SU-DHL-6 (cell line): ENCODE measurements at regions not wholly inside any gene's neighbourhood (a gene's known extent, or its start where the extent isn't known, plus 50 kb on each side); places are given as distances from the start of the nearest gene placed in this dataset.

Source experiments
- EZH2phosphoT487 ChIP-seq: fragments of 200-600 bp; sonication (generic), shearing (Covaris generic); conservative IDR thresholded peaks from 2 replicates; pipeline ENCODE4 v1.6.1; 2018; ENCODE audit warnings: mild to moderate bottlenecking, antibody characterized with exemption, low read length, moderate library complexity, mixed read lengths
- TF ChIP-seq, protein P1 (sequence below): fragments of 200-600 bp; sonication (generic); IDR thresholded peaks from one replicate; pipeline ENCODE4 v1.5.1; 2017; ENCODE audit warnings: antibody characterized with exemption, mild to moderate bottlenecking, low read length, moderate library complexity; ENCODE audit not compliant: insufficient read depth, poor library complexity, severe bottlenecking

GRCh38 chr12:9379023-9379742 lies 171.0 kb upstream of the PZP start:
- TF ChIP-seq, protein P1, sequence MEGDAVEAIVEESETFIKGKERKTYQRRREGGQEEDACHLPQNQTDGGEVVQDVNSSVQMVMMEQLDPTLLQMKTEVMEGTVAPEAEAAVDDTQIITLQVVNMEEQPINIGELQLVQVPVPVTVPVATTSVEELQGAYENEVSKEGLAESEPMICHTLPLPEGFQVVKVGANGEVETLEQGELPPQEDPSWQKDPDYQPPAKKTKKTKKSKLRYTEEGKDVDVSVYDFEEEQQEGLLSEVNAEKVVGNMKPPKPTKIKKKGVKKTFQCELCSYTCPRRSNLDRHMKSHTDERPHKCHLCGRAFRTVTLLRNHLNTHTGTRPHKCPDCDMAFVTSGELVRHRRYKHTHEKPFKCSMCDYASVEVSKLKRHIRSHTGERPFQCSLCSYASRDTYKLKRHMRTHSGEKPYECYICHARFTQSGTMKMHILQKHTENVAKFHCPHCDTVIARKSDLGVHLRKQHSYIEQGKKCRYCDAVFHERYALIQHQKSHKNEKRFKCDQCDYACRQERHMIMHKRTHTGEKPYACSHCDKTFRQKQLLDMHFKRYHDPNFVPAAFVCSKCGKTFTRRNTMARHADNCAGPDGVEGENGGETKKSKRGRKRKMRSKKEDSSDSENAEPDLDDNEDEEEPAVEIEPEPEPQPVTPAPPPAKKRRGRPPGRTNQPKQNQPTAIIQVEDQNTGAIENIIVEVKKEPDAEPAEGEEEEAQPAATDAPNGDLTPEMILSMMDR: no peak
- no peak for TF ChIP-seq EZH2phosphoT487
